ENCODE measurements at regions not wholly inside any gene's neighbourhood (a gene's known extent, or its start where the extent isn't known, plus 50 kb on each side); places are given as distances from the start of the nearest gene placed in this dataset.

DNA sequence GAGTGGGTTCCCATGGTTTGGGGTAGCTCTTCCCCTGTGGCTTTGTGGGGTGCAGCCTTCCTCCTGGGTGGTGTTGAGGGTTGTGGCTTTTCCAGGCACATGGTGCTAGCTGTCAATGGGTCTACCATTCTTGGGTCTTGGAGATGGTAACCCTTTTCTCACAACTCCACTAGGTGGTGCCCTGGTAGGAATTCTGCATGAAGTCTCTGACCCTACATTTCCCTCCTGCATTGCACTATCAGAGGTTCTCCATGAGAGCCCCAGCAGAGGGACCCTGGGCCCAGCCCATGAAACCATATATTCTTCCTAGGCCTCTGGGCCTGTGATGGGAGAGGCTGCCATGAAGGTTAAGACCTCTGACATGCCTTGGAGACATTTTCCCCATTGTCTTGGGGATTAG lies 1093.3 kb downstream of the SLC16A7 start:
- H3K4me3 ChIP-seq, result no peak overlapping the region
- TF ChIP-seq POLR2A (IDR thresholded peaks at IDR 0.05) (no peak), POLR2AphosphoS5 (IDR thresholded peaks at IDR 0.05) (no peak), EP300 (IDR thresholded peaks at IDR 0.05) (no peak)
- TF ChIP-seq, protein P1, sequence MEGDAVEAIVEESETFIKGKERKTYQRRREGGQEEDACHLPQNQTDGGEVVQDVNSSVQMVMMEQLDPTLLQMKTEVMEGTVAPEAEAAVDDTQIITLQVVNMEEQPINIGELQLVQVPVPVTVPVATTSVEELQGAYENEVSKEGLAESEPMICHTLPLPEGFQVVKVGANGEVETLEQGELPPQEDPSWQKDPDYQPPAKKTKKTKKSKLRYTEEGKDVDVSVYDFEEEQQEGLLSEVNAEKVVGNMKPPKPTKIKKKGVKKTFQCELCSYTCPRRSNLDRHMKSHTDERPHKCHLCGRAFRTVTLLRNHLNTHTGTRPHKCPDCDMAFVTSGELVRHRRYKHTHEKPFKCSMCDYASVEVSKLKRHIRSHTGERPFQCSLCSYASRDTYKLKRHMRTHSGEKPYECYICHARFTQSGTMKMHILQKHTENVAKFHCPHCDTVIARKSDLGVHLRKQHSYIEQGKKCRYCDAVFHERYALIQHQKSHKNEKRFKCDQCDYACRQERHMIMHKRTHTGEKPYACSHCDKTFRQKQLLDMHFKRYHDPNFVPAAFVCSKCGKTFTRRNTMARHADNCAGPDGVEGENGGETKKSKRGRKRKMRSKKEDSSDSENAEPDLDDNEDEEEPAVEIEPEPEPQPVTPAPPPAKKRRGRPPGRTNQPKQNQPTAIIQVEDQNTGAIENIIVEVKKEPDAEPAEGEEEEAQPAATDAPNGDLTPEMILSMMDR (IDR thresholded peaks at IDR 0.05), result no peak
- no peaks in the 10 kb centered on the region for H3K27me3 ChIP-seq
- H3K9me3 ChIP-seq, result peaks cover 0 to 3% (median 0%) of the 10 kb centered on the region in 4 donors
- DNase-seq, result no peak
- no peak overlapping the region for H3K27ac ChIP-seq
- intact Hi-C loops (cut with DNase I), result no loop called here
- no peaks in the 10 kb centered on the region for H3K4me1 ChIP-seq
- H3K36me3 ChIP-seq, result no peaks in the 10 kb centered on the region

GRCh38 chr12:60693019-60693626 lies 1097.3 kb downstream of the SLC16A7 start:
- DNase-seq, result no peak
- peaks cover 0 to 3% (median 0%) of the 10 kb centered on the region in 4 donors for H3K9me3 ChIP-seq
- TF ChIP-seq, protein P1 (IDR thresholded peaks at IDR 0.05), result no peak
- TF ChIP-seq POLR2AphosphoS5 (IDR thresholded peaks at IDR 0.05) (no peak), EP300 (IDR thresholded peaks at IDR 0.05) (no peak), POLR2A (IDR thresholded peaks at IDR 0.05) (no peak)

GRCh38 chr12:60704171-60704914 lies 1108.5 kb downstream of the SLC16A7 start:
- Histone ChIP-seq H3K27ac (no peak overlapping the region), H3K9me3 (no peaks in the 10 kb centered on the region), H3K4me3 (no peak overlapping the region), H3K4me1 (no peaks in the 10 kb centered on the region), H3K36me3 (no peaks in the 10 kb centered on the region), H3K27me3 (no peaks in the 10 kb centered on the region)
- no peak for DNase-seq
- WGBS, 2 donors, result 41 to 52% methylated on average over 4 of the region's 4 CpGs
- no peak for TF ChIP-seq EP300 (IDR thresholded peaks at IDR 0.05)
- TF ChIP-seq, protein P1 (IDR thresholded peaks at IDR 0.05), result no peak
- TF ChIP-seq POLR2A (IDR thresholded peaks at IDR 0.05), result no peak
- no peak for TF ChIP-seq POLR2AphosphoS5 (IDR thresholded peaks at IDR 0.05)
- intact Hi-C loops (cut with DNase I), result no loop called here

More at GRCh38 chr12:60693019-60693626, 1097.3 kb downstream of the SLC16A7 start:
- intact Hi-C loops (cut with DNase I), result no loop called here
- 76 to 89% methylated on average over 1 of the region's 1 CpG for WGBS, 2 donors
- Histone ChIP-seq H3K36me3 (no peaks in the 10 kb centered on the region), H3K27ac (no peak overlapping the region), H3K4me3 (no peak overlapping the region), H3K27me3 (no peaks in the 10 kb centered on the region), H3K4me1 (no peaks in the 10 kb centered on the region)

DNA sequence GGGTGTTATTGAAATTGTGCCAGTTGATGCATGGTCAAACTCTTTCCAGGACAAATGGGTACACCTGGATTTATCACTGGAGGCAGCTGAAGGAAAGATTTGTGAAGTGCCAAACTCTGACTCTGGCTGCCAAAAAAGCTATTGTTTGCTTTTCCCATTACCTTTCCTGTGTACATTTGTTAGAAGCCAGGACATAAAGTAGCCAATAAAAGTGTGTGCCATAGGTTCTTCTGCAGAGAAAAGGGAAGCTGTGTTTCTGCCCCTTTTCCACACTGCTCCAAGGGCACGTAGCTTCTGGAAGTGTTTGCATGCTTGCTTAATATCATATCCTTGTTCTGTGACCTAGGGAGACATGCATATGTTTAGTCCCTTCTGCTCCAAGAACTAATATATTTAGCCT lies 1114.4 kb downstream of the SLC16A7 start:
- no peaks in the 10 kb centered on the region for H3K36me3 ChIP-seq
- no peak overlapping the region for H3K27ac ChIP-seq
- H3K27me3 ChIP-seq, result no peaks in the 10 kb centered on the region
- intact Hi-C loops (cut with DNase I), result no loop called here
- no peak overlapping the region for H3K4me3 ChIP-seq
- no peaks in the 10 kb centered on the region for H3K4me1 ChIP-seq
- peaks cover 0 to 4% (median 0%) of the 10 kb centered on the region in 4 donors for H3K9me3 ChIP-seq
- WGBS, 2 donors, result 14 to 35% methylated on average over 1 of the region's 1 CpG
- no peak for DNase-seq
- TF ChIP-seq POLR2A (IDR thresholded peaks at IDR 0.05) (no peak), EP300 (IDR thresholded peaks at IDR 0.05) (no peak), POLR2AphosphoS5 (IDR thresholded peaks at IDR 0.05) (no peak)
- TF ChIP-seq, protein P1 (IDR thresholded peaks at IDR 0.05), result no peak

All from sigmoid colon (tissue), 6 donors.